ENCODE measurements at regions not wholly inside any gene's neighbourhood (a gene's known extent, or its start where the extent isn't known, plus 50 kb on each side); places are given as distances from the start of the nearest gene placed in this dataset.
A peak's percentile ranks its signal among the peaks of the same experiment; 100 is the strongest.
"Not testable (repeated sequence)": the region's sequence is repeated elsewhere in the genome, so short reads cannot be mapped to it uniquely, and the experiment has no call there.

DNA sequence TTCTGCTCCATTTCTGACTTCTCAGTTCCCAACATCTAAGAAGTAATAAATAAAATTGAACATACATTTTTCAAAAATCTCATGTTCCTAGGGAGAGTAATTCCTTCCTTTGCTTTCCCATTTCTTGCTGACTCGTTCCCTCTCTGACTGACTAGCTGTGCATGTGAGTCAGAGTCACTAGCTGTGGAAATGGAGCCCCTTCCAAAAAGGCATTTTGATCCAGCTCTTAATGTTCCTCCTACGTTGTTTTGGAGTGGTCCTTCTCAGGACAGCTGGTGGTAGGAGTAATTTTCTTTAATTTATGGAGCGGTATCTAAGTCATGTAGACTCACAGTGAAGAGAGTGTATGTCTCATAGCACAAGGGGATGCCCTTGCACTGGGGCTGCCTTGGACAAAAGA, 460.2 kb downstream of the GADD45G start:
- DNase-seq, result no peak
- POLR2A ChIA-PET, result no interaction called here
- Mint-ChIP-seq H3K4me1 (ENCODE audit: low read depth) (no peaks in the 10 kb centered on the region), H3K27ac (no peak overlapping the region), H3K27me3 (ENCODE audit: low read depth) (peaks cover 22% of the 10 kb centered on the region), H3K9me3 (ENCODE audit: insufficient read depth) (no peaks in the 10 kb centered on the region), H3K4me3 (no peak overlapping the region), H3K36me3 (ENCODE audit: low read depth) (no peaks in the 10 kb centered on the region)
- no peak for ATAC-seq
- CTCF ChIA-PET, result no interaction called here

DNA sequence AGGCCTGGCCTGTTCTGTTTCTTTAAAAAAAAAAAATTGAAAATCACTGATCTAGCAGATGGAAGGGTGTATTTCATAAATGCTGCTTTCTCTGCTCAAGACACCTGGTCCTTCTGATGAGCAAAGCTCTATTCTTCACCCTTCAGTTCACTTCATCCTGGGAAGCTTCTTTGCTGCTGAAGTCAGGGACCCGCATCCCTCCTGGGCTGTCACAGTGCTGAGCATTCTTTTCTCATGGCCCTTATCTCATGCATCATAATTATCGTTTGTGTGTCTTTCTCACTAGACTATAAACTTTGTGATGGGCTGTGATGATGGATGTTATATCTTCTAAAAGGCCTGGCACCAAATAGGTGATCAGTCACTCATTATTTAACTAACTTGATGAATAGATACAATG, 461.0 kb downstream of the GADD45G start:
- no peak overlapping the region for H3K27ac Mint-ChIP-seq
- H3K4me1 Mint-ChIP-seq (ENCODE audit: low read depth), result no peaks in the 10 kb centered on the region
- no peaks in the 10 kb centered on the region for H3K9me3 Mint-ChIP-seq (ENCODE audit: insufficient read depth)
- ChIA-PET CTCF (interaction anchor here (0.6 kb wide), 1 partner anchor 62 kb away, joined by 3 read pairs; no protein-coding TSS in a partner anchor), POLR2A (no interaction called here)
- ATAC-seq (no peak), DNase-seq (no peak)
- peaks cover 20% of the 10 kb centered on the region for H3K27me3 Mint-ChIP-seq (ENCODE audit: low read depth)
- H3K4me3 Mint-ChIP-seq, result no peak overlapping the region
- no peaks in the 10 kb centered on the region for H3K36me3 Mint-ChIP-seq (ENCODE audit: low read depth)

DNA sequence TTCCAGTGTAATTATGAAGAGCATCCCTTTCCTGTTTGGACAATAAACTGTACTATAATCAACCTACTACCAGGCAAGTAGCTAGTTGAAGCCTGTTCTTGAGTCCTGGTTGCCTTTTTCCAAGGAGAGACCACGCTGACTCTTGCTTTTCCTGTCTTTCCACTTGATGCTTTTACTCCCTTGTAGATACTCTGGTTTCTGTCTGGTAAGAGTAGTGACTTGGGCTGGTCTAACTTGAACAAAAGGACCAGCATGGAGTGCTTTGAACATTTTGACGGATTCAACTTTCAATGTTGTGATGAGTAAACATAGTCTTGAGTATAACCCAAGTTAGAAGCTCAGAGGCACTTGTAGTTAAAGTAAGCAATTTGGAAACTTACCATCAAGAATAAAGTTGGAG, 464.3 kb downstream of the GADD45G start:
- no peaks in the 10 kb centered on the region for H3K36me3 Mint-ChIP-seq (ENCODE audit: low read depth)
- H3K27ac Mint-ChIP-seq, result no peak overlapping the region
- no peaks in the 10 kb centered on the region for H3K9me3 Mint-ChIP-seq (ENCODE audit: insufficient read depth)
- H3K4me1 Mint-ChIP-seq (ENCODE audit: low read depth), result no peaks in the 10 kb centered on the region
- ChIA-PET POLR2A (interaction anchor here (0.6 kb wide), 1 partner anchor 20 kb away, joined by 3 read pairs; no protein-coding TSS in a partner anchor), CTCF (no interaction called here)
- H3K27me3 Mint-ChIP-seq (ENCODE audit: low read depth), result peaks cover 25% of the 10 kb centered on the region
- ATAC-seq (no peak), DNase-seq (no peak)
- no peak overlapping the region for H3K4me3 Mint-ChIP-seq

DNA sequence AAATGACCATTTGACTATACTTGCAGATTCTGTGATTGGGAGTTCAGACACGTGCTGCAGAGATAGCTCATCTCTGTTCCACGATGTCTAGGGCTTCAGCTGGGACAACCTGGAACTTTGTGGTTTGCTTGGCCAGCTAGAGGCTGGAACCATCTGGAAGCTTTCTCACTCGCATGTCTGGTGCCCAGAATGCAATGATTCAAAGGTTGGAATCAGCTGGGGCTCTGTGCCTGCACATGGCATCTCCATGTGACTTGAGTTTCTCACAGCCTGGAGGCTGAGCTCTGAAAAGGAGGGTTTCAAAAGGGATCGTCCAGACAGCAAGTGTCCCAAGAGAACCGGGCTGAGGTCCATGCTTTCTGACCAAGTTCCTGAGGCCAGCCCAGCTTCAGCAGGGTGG, 465.2 kb downstream of the GADD45G start:
- CTCF ChIA-PET, result no interaction called here
- H3K4me1 Mint-ChIP-seq (ENCODE audit: low read depth), result no peaks in the 10 kb centered on the region
- POLR2A ChIA-PET, result no interaction called here
- H3K4me3 Mint-ChIP-seq, result no peak overlapping the region
- ATAC-seq (no peak), DNase-seq (no peak)
- no peaks in the 10 kb centered on the region for H3K9me3 Mint-ChIP-seq (ENCODE audit: insufficient read depth)
- H3K36me3 Mint-ChIP-seq (ENCODE audit: low read depth), result no peaks in the 10 kb centered on the region
- H3K27ac Mint-ChIP-seq, result no peak overlapping the region
- H3K27me3 Mint-ChIP-seq (ENCODE audit: low read depth), result peaks cover 26% of the 10 kb centered on the region

DNA sequence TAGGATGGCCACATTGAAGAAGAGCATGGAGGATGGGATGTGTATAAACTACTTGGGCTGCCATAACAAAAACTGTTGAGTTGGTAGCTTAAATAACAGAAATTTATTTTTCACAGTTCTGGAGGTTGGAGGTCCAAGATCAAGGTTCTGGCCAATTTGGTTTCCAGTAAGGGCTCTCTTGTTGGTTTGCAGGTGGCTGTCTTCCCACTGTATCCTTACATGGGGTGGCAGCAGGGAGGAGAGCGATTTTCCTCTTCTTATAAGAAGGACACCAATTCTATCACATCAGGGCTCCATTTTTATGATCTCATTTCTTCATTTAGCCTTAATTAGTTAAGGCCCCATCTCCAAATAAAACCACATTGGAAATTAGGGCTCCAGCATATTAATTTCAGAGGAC, 465.7 kb downstream of the GADD45G start:
- no peak for ATAC-seq
- H3K27ac Mint-ChIP-seq, result no peak overlapping the region
- H3K36me3 Mint-ChIP-seq (ENCODE audit: low read depth), result no peaks in the 10 kb centered on the region
- H3K4me1 Mint-ChIP-seq (ENCODE audit: low read depth), result no peaks in the 10 kb centered on the region
- peaks cover 29% of the 10 kb centered on the region for H3K27me3 Mint-ChIP-seq (ENCODE audit: low read depth)
- no peak for DNase-seq
- ChIA-PET POLR2A (no interaction called here), CTCF (no interaction called here)
- no peak overlapping the region for H3K4me3 Mint-ChIP-seq
- H3K9me3 Mint-ChIP-seq (ENCODE audit: insufficient read depth), result no peaks in the 10 kb centered on the region

DNA sequence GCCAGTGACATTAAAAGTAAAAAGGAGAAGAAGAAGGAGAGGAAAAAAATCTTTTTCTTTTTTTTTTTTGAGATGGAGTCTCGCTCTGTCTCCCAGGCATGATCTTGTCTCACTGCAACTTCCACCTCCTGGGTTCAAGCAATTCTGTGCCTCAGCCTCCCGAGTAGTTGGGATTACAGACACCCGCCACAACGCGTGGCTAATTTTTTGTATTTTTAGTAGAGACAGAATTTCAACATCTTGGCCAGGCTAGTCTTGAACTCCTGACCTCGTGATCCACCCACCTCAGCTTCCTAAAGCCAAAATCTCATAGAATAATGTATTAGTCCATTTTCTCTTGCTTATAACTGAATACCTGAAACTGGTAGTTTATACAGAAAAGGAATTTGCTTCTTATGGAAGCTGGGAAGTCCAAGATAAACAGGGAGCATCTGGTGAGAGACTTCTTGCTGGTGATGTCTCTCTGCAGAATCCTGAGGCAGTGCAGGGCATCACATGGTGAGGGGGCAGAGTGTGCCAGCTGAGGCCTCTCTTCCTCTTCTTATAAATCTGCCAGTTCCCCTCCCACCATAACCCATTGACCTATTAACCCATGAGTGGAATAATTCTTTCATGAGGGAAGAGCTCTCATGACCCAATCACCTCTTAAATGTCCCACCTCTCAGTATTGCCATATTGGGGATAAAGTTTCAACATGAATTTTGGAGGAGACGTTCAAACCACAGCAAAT, 466.3 kb downstream of the GADD45G start:
- Mint-ChIP-seq H3K27me3 (ENCODE audit: low read depth) (peaks cover 35% of the 10 kb centered on the region), H3K9me3 (ENCODE audit: insufficient read depth) (no peaks in the 10 kb centered on the region), H3K36me3 (ENCODE audit: low read depth) (no peaks in the 10 kb centered on the region), H3K4me3 (no peak overlapping the region), H3K27ac (no peak overlapping the region), H3K4me1 (ENCODE audit: low read depth) (no peaks in the 10 kb centered on the region)
- ATAC-seq, result no peak
- ChIA-PET CTCF (no interaction called here), POLR2A (no interaction called here)
- no peak for DNase-seq

DNA sequence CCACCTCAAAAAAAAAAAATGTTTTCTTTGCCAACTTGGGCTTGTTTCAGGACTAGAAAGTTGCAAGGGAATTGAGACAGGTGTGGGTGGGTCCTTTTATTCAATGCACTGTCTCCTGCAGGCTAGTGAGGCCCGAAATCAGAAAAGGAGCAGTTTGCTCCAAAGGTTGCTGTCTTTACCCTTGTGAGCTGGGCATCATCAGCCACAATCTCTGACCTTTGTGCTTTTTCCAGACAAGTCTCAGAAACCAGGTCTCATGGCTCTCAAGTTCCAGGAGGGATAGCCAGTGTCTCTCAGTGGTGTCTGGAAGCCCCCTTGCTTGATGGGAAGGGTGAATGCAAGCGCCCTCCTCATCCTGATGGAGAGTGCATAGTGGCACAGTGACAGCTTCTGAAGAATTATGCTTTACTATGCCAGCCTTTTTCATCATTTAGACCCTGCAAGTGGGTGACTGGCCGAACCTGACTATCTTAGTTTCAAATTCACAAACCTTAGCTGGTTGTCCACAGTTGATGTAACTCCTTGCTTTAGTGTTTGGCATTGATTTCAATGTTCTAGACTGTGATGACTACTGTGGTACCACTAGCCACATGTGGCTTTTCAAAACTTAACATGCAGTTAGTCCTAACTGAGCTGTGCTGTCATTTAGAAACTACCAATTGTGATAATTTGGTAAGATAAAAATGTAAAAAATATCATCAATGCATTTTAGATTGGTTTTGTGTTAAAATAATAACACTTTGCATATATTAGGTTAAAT, 468.6 kb downstream of the GADD45G start:
- ATAC-seq (no peak), DNase-seq (no peak)
- H3K27me3 Mint-ChIP-seq (ENCODE audit: low read depth), result peaks cover 54% of the 10 kb centered on the region
- POLR2A ChIA-PET, result no interaction called here
- no peak overlapping the region for H3K27ac Mint-ChIP-seq
- CTCF ChIA-PET, result interaction anchor here (1.3 kb wide), 1 partner anchor 475 kb away, joined by 4 read pairs; no protein-coding TSS in a partner anchor
- no peak overlapping the region for H3K4me3 Mint-ChIP-seq
- no peaks in the 10 kb centered on the region for H3K9me3 Mint-ChIP-seq (ENCODE audit: insufficient read depth)
- peaks cover 11% of the 10 kb centered on the region for H3K4me1 Mint-ChIP-seq (ENCODE audit: low read depth)
- no peaks in the 10 kb centered on the region for H3K36me3 Mint-ChIP-seq (ENCODE audit: low read depth)

DNA sequence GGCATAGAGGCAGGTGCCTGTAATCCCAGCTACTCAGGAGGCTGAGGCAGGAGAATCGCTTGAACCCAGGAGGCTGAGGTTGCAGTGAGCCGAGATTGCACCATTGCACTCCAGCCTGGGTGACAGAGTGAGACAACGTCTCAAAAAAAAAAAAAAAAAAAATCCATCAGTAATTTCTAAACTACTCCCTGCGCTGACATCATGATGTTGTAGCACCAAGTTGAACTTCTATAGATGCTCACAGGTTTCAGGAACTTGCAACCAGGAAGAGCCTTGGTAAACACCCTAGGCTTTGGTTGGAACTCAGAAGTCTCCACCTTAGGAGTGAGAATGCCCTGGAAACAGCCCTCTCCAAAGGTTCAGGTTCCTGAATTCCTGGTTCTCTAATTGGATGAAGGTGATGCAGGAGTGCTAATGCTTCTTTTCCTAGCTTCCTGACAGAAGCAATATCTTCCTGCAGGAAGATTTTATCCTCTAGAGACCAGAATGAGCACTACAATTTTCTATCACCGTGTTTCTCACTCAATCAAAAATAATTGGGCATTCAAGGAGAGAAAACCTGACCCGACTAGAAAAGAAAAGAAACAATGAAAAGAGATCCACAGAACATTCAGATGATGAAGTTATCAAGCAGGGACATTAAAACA, 469.6 kb downstream of the GADD45G start:
- ChIA-PET POLR2A (no interaction called here), CTCF (interaction anchor here (1.3 kb wide), 1 partner anchor 476 kb away, joined by 4 read pairs; no protein-coding TSS in a partner anchor)
- no peak for DNase-seq
- peaks cover 51% of the 10 kb centered on the region for H3K27me3 Mint-ChIP-seq (ENCODE audit: low read depth)
- no peaks in the 10 kb centered on the region for H3K9me3 Mint-ChIP-seq (ENCODE audit: insufficient read depth)
- H3K4me3 Mint-ChIP-seq, result no peak overlapping the region
- no peak overlapping the region for H3K27ac Mint-ChIP-seq
- peaks cover 21% of the 10 kb centered on the region for H3K4me1 Mint-ChIP-seq (ENCODE audit: low read depth)
- no peak for ATAC-seq
- H3K36me3 Mint-ChIP-seq (ENCODE audit: low read depth), result no peaks in the 10 kb centered on the region

DNA sequence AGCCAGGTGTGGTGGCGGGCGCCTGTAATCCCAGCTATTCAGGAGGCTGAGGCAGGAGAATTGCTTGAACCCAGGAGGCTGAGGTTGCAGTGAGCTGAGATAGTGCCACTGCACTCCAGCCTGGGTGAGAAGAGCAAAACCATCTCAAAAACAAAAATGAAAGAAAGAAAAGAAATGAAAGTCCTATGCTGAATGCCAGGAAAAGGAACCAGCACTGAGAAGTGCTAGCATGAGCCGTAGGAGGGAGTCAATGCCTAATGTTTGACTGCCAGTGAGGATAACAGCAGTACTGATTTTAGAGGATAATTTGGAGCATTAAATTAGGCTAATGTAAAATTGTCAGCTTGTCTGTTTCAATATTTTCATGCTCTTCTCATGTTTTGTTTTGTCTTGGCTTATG, 472.8 kb downstream of the GADD45G start:
- DNase-seq; H3K9me3 Mint-ChIP-seq (ENCODE audit: insufficient read depth); ATAC-seq; H3K27ac Mint-ChIP-seq; H3K36me3 Mint-ChIP-seq (ENCODE audit: low read depth); POLR2A ChIA-PET; H3K4me3 Mint-ChIP-seq: not testable (repeated sequence)
- H3K27me3 Mint-ChIP-seq (ENCODE audit: low read depth), result peaks cover 58% of the 10 kb centered on the region
- CTCF ChIA-PET, result interaction anchor here (1.7 kb wide), 1 partner anchor 475 kb away, joined by 7 read pairs; no protein-coding TSS in a partner anchor
- H3K4me1 Mint-ChIP-seq (ENCODE audit: low read depth), result peaks cover 22% of the 10 kb centered on the region

DNA sequence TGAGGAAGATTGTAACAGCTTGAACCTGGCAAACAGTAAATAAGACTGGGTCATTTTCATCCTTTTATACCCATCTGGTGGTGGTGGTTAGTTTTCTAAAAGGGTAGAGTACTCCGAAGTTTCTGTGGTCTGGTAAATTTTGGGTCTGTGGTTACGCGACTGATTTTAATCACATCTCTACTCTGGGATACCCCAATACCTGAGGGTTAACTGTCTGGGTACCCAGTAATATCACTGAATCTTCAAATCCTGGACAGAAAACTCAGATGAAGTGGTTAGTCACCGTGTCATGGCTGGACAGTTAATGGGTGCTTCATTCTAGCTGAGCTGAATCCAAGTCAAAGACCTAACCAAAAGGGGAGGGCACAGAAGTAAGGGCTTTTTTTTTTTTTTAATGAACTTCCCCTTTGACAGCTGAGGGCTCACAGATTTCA, 474.2 kb downstream of the GADD45G start:
- Mint-ChIP-seq H3K4me3 (no peak overlapping the region), H3K36me3 (ENCODE audit: low read depth) (no peaks in the 10 kb centered on the region), H3K27me3 (ENCODE audit: low read depth) (peaks cover 56% of the 10 kb centered on the region), H3K27ac (no peak overlapping the region), H3K4me1 (ENCODE audit: low read depth) (peaks cover 22% of the 10 kb centered on the region), H3K9me3 (ENCODE audit: insufficient read depth) (no peaks in the 10 kb centered on the region)
- ATAC-seq, result peak; percentile 8
- DNase-seq, result no peak
- ChIA-PET CTCF (interaction anchor here (0.7 to 1.7 kb wide), 7 partner anchors 22 to 481 kb away, joined by 3 to 7 read pairs (median 4); no protein-coding TSS in a partner anchor), POLR2A (no interaction called here)

DNA sequence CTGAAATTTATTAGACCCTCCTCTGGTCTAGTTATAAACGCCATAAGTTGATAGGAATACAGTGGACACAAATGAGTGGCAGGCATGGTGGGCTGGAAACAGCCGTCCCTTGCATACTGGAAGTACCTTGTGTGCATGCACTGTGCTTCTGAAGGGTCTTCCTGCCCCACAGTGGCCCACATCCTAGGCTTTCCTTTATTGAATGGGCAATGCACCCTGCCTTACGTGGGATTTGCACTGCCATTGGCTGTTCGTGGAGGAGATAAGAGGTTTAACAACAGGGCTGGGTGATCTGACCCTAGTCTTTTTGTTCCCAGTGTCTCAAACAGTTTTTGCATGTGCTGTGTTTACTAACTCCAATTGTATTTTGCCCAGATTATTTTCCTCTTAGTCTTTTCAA, 480.8 kb downstream of the GADD45G start:
- no peak overlapping the region for H3K27ac Mint-ChIP-seq
- no peak overlapping the region for H3K4me3 Mint-ChIP-seq
- no peaks in the 10 kb centered on the region for H3K9me3 Mint-ChIP-seq (ENCODE audit: insufficient read depth)
- H3K36me3 Mint-ChIP-seq (ENCODE audit: low read depth), result no peaks in the 10 kb centered on the region
- DNase-seq (no peak), ATAC-seq (no peak)
- CTCF ChIA-PET, result no interaction called here
- POLR2A ChIA-PET, result no interaction called here
- H3K4me1 Mint-ChIP-seq (ENCODE audit: low read depth), result no peaks in the 10 kb centered on the region
- H3K27me3 Mint-ChIP-seq (ENCODE audit: low read depth), result peaks cover 48% of the 10 kb centered on the region

DNA sequence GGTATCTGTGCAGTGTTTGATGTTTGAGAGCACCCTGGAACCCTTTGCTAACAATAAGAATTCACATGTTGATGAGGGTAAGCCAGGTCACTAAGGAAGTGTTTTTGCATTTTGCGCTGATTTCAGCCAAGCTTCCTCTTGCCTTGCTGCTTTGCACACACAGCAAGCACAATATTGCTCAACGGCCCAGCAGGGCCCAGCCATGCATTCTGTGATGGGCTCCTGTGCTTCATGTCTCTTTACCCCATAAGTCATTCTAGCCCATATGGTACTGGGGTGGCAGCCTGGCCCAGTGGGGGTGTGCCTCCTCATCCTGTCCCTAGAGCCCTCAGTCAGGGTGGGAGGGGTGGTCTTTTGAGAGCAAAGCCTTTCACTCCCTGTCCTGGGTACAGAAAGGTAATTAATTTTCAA, 481.3 kb downstream of the GADD45G start:
- CTCF ChIA-PET, result no interaction called here
- Mint-ChIP-seq H3K9me3 (ENCODE audit: insufficient read depth) (no peaks in the 10 kb centered on the region), H3K36me3 (ENCODE audit: low read depth) (no peaks in the 10 kb centered on the region), H3K4me3 (no peak overlapping the region), H3K4me1 (ENCODE audit: low read depth) (no peaks in the 10 kb centered on the region), H3K27me3 (ENCODE audit: low read depth) (peaks cover 47% of the 10 kb centered on the region), H3K27ac (no peak overlapping the region)
- POLR2A ChIA-PET, result no interaction called here
- DNase-seq (no peak), ATAC-seq (no peak)

Measured in activated CD8-positive, alpha-beta T cell treated with anti-CD3 and anti-CD28 coated beads, Interleukin-2, amount 10 ng/mL, durations not matched to agents 7 days and 5 days (primary cell).